ENCODE measurements at regions not wholly inside any gene's neighbourhood (a gene's known extent, or its start where the extent isn't known, plus 50 kb on each side); places are given as distances from the start of the nearest gene placed in this dataset.

DNA sequence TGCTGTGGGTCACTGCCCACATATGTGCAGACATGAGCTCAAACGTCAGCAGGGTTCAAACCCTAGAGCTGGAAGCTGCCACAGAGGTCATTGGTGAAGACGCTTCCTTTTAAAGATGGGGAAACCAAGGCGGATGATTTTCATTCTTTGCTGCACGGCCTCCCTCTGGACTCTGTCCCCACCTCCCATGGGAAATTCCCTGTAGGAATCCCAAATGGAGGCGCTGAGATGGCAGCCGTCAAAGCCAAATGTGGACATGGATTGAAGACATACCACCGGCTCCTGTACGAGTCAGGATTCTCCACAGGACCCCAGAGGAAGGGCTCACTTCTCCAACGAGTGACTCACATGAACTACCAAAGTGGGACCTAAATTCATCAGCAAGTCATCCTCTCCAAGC lies 286.4 kb downstream of the CRLF2 start:
- intact Hi-C loops (cut with micrococcal nuclease) = no loop called here
- POLR2A ChIA-PET (ENCODE audit: unreplicated experiment) = no interaction called here
- Histone ChIP-seq H2AFZ (ENCODE audit: low read length) (no peak overlapping the region), H3K4me1 (ENCODE audit: insufficient read depth, low read length) (no peaks in the 10 kb centered on the region), H3K9me2 (replicated peaks; ENCODE audit: low read length) (no peaks in the 10 kb centered on the region), H3K27ac (ENCODE audit: low read length) (no peak overlapping the region), H3K79me2 (ENCODE audit: low read length) (no peaks in the 10 kb centered on the region), H3K9ac (ENCODE audit: low read length) (no peak overlapping the region), H3K9me3 (ENCODE audit: low read length) (no peaks in the 10 kb centered on the region), H3K27me3 (ENCODE audit: low read length) (no peaks in the 10 kb centered on the region), H3K4me3 (ENCODE audit: low read length) (no peak overlapping the region), H3F3A (ENCODE audit: low read length, unreplicated experiment) (no peaks in the 10 kb centered on the region), H3K36me3 (ENCODE audit: low read depth, low read length) (no peaks in the 10 kb centered on the region), H3K4me2 (ENCODE audit: low read length) (no peak overlapping the region), H4K20me1 (ENCODE audit: low read length) (no peaks in the 10 kb centered on the region)
- BruUV-seq (replicated peaks) = no TSS peak
- CTCF ChIA-PET = no interaction called here
- ATAC-seq = no peak
- DNase-seq = no peak
- TF ChIP-seq EZH2 (IDR thresholded peaks at IDR 0.05; ENCODE audit: low read length, unreplicated experiment) = no peak
- TF ChIP-seq, protein P1, sequence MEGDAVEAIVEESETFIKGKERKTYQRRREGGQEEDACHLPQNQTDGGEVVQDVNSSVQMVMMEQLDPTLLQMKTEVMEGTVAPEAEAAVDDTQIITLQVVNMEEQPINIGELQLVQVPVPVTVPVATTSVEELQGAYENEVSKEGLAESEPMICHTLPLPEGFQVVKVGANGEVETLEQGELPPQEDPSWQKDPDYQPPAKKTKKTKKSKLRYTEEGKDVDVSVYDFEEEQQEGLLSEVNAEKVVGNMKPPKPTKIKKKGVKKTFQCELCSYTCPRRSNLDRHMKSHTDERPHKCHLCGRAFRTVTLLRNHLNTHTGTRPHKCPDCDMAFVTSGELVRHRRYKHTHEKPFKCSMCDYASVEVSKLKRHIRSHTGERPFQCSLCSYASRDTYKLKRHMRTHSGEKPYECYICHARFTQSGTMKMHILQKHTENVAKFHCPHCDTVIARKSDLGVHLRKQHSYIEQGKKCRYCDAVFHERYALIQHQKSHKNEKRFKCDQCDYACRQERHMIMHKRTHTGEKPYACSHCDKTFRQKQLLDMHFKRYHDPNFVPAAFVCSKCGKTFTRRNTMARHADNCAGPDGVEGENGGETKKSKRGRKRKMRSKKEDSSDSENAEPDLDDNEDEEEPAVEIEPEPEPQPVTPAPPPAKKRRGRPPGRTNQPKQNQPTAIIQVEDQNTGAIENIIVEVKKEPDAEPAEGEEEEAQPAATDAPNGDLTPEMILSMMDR (conservative IDR thresholded peaks at IDR 0.05; ENCODE audit: low read depth, low read length) = no peak
- TF ChIP-seq EZH2phosphoT487 (IDR thresholded peaks at IDR 0.05; ENCODE audit: borderline replicate concordance, low read length) = no peak

DNA sequence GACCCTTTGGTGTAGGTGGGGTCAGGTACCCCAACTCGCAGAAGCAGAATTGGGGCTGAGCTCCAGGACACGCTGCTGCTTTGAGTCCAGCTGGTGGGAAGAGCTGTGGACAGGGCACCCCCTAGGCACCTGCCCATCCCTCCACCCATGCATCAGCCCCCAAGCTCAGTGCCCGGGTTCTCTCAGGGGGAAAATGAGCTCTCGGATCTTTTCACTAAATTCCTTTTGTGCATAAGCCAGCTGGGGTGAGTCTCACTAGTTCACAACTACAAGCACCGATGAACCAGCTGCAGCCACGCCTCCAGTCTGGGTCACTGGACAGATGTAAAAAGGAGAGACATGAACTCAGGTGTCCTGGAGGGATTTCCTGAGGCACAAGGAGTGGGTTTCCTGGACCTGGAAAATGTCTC lies 286.8 kb downstream of the CRLF2 start:
- CTCF ChIA-PET = no interaction called here
- DNase-seq (no peak), ATAC-seq (no peak)
- intact Hi-C loops (cut with micrococcal nuclease) = no loop called here
- Histone ChIP-seq H3K27ac (ENCODE audit: low read length) (no peak overlapping the region), H3K36me3 (ENCODE audit: low read depth, low read length) (no peaks in the 10 kb centered on the region), H4K20me1 (ENCODE audit: low read length) (no peaks in the 10 kb centered on the region), H3K79me2 (ENCODE audit: low read length) (no peaks in the 10 kb centered on the region), H3K4me3 (ENCODE audit: low read length) (no peak overlapping the region), H3K9ac (ENCODE audit: low read length) (no peak overlapping the region), H3K27me3 (ENCODE audit: low read length) (no peaks in the 10 kb centered on the region), H3F3A (ENCODE audit: low read length, unreplicated experiment) (no peaks in the 10 kb centered on the region), H3K4me1 (ENCODE audit: insufficient read depth, low read length) (no peaks in the 10 kb centered on the region), H3K9me3 (ENCODE audit: low read length) (no peaks in the 10 kb centered on the region), H3K9me2 (replicated peaks; ENCODE audit: low read length) (no peaks in the 10 kb centered on the region), H3K4me2 (ENCODE audit: low read length) (no peak overlapping the region), H2AFZ (ENCODE audit: low read length) (no peak overlapping the region)
- TF ChIP-seq EZH2phosphoT487 (IDR thresholded peaks at IDR 0.05; ENCODE audit: borderline replicate concordance, low read length) (no peak), EZH2 (IDR thresholded peaks at IDR 0.05; ENCODE audit: low read length, unreplicated experiment) (no peak)
- TF ChIP-seq, protein P1 (conservative IDR thresholded peaks at IDR 0.05; ENCODE audit: low read depth, low read length) = no peak
- no TSS peak for BruUV-seq (replicated peaks)
- POLR2A ChIA-PET (ENCODE audit: unreplicated experiment) = no interaction called here

DNA sequence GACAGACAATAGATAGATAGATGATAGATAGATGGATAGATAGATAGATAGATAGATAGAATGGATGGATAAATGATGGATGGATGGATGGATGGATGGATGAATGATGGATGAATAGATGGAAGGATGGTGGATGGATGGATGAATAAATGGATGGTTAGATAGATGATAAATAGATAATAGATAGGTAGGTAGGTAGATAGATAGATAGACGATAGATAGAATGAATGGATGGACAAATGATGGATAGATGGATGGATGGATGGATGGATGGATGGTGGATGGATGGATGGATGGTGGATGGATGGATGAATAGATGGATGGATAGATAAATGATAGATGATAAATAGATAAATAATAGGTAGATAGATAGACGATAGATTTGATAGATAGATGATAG lies 287.4 kb downstream of the CRLF2 start:
- Histone ChIP-seq H4K20me1 (ENCODE audit: low read length) (no peaks in the 10 kb centered on the region), H3F3A (ENCODE audit: low read length, unreplicated experiment) (no peaks in the 10 kb centered on the region), H3K9me3 (ENCODE audit: low read length) (no peaks in the 10 kb centered on the region), H3K27me3 (ENCODE audit: low read length) (0 out of 2 replicates have a peak, but pooled peaks cover 3% of the 10 kb centered on the region), H3K79me2 (ENCODE audit: low read length) (no peaks in the 10 kb centered on the region), H2AFZ (ENCODE audit: low read length) (no peak overlapping the region), H3K36me3 (ENCODE audit: low read depth, low read length) (no peaks in the 10 kb centered on the region), H3K27ac (ENCODE audit: low read length) (no peak overlapping the region), H3K9me2 (replicated peaks; ENCODE audit: low read length) (no peaks in the 10 kb centered on the region), H3K4me2 (ENCODE audit: low read length) (no peak overlapping the region), H3K9ac (ENCODE audit: low read length) (no peak overlapping the region), H3K4me1 (ENCODE audit: insufficient read depth, low read length) (no peaks in the 10 kb centered on the region), H3K4me3 (ENCODE audit: low read length) (no peak overlapping the region)
- no TSS peak for BruUV-seq (replicated peaks)
- TF ChIP-seq, protein P1 (conservative IDR thresholded peaks at IDR 0.05; ENCODE audit: low read depth, low read length) = no peak
- no peak for TF ChIP-seq EZH2 (IDR thresholded peaks at IDR 0.05; ENCODE audit: low read length, unreplicated experiment)
- TF ChIP-seq EZH2phosphoT487 (IDR thresholded peaks at IDR 0.05; ENCODE audit: borderline replicate concordance, low read length) = no peak
- ChIA-PET CTCF (no interaction called here), POLR2A (ENCODE audit: unreplicated experiment) (no interaction called here)
- no peak for ATAC-seq
- DNase-seq = no peak
- intact Hi-C loops (cut with micrococcal nuclease) = no loop called here

Measured in PC-3 (cell line).